IPS DF 19.7 (cell line): ENCODE measurements at regions not wholly inside any gene's neighbourhood (a gene's known extent, or its start where the extent isn't known, plus 50 kb on each side); places are given as distances from the start of the nearest gene placed in this dataset.

Experiments
- DNase-seq: peaks from one replicate; pipeline ENCODE4 v3.0.0-alpha.2; 2013; ENCODE audit warnings: low read depth, low spot score

DNA sequence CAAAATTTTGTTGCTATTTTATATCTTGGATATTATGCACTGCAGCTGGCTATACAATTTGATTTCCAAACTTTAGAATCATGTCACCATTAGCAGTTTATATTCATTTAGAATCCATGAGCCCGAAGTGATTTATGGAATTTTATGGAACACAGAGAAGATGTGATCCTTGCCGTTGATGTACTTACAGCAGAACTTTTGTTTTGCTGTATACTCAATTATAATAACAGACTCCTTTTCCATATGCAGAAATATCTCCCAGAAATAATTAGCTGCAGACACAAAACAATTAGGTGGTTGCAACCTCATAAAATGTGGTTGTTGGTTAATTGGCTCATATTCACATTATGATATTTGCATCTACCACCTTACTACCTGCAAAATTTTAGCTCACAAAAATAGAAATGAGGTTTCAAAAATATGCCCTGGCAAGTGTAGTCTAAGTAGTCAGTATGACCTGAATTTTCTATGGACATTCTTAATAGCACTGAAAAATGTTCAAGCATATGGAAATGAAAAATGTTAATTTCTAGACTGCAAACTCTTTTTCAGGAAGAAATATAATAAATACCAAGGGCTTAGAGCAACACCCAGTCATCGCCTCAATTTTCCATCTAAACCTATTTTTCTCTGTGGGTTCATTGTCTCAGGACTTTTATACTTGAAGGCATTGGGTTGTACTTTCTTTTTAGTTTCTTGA is 997.6 kb downstream of the MCTP2 start:
- no peak for DNase-seq

GRCh38 chr15:95235033-95235432 is 1003.7 kb downstream of the MCTP2 start:
- DNase-seq = no peak

DNA sequence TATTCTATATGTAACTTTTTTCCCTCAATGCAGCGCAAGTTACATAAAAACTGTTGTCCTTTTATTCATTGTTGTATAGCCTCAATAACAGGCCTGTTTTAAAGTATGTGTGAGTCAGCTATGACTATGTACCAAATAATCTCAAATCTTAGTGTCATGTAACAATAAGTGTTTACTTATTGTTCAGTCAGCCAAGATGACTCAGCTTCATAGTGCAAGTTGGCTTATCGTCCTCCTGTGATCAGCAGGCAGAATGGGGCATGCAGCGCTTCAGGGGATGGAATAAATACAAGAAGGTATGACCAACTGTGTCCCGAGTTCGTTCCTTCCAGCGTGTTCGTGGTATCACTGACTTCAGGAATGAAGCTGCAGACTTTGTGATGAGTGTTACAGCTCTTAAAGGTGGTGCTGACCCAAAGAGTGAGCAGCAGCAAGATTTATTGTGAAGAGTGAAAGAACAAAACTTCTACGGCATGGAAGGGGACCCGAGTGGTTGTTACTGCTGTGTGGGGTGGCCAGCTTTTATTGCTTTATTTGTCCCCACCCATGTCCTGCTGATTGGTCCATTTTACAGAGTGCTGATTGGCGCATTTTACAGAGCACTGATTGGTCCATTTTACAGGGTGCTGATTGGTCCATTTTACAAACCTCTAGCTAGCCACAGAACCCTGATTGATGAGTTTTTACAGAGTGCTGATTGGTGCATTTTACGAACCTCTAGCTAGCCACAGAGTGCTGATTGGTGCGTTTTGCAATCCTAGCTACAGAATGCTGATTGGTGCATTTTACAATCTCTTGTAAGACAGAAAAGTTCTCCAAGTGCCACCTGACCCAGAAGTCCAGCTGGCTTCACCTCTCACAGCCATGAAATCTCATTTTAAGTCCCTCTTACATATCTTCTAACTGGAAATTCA is 1016.0 kb downstream of the MCTP2 start:
- DNase-seq = no peak

DNA sequence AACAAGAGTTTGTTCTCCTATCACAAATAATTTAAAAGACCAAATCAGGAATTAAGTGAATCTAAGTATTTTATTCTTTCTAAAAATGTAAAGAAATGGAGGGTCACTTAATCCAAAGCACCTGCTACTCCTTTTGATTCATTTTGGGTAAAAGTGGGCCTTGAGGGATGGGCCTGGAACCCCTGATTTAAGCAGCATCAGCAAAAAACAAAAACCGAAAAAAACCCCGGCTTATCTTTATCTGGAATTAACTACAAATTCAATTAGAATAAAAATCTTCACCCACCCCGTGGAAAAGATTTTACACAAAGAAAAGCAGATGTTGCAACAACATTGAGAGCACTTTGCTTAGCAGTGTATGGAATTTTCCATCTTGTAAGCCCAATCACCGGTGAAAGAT is 1018.2 kb downstream of the MCTP2 start:
- no peak for DNase-seq

DNA sequence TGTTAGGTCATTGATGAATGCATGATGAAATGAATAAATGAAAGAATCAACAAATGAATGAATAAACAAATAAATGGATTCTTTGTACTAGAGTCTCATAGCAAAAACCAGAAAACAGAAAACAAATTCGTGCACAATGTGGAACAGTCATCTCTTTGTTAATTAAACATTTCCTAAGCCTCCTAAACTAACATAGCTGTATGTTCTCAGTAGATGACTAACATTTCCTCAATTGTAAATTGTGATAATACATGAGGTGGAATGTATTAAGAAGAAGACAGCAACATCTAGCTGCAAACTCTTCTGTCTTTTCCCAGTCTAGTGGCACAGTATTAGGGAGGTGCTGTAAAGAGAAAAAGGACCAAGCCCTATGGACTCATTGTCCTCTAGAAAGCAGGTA is 1021.0 kb downstream of the MCTP2 start:
- no peak for DNase-seq

GRCh38 chr15:95254263-95254662 is 1022.9 kb downstream of the MCTP2 start:
- no peak for DNase-seq

DNA sequence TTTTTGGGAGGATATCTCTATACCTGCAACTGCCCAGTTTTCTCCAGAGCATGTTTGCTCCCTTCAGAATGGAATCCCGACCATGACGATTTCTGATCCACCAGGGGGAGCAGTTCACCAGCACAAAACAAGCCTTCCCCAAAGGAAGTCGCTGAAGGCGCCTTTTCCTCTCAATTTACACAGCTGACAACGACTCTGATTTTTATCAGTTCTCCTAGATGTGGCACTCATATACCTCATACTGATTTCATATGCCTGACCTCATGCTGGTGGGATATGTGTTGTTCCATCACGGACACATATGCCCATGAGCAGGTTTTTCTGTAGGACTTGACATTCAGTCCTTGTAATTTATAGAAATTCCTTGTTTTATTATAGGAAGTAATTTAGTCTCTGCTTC is 1028.2 kb downstream of the MCTP2 start:
- DNase-seq = peak; percentile 28

DNA sequence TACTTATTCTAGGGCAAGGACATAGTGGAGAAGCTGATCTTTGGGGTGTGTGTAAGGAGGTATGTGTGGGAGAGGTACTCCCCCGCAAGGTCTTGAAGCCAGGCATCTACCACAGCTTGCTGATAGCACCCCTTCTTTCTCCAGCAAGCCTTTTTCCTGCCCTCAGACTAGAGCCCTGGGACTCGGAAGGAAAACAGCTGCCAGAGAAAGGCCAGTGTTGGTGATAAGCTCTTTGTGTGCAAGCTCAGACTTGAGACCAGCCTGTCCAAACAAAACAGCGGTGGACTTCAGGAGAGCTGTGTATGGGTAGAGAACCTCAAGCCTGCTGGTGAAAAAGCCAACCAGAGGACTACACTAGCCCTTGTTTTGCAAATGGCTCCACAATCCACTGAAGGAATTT is 1028.6 kb downstream of the MCTP2 start:
- DNase-seq = no peak

- DNase-seq = no peak
Observed at GRCh38 chr15:95260856-95261255, 1029.5 kb downstream of the MCTP2 start.

- DNase-seq = no peak
Observed at GRCh38 chr15:95261546-95261945, 1030.2 kb downstream of the MCTP2 start.

DNA sequence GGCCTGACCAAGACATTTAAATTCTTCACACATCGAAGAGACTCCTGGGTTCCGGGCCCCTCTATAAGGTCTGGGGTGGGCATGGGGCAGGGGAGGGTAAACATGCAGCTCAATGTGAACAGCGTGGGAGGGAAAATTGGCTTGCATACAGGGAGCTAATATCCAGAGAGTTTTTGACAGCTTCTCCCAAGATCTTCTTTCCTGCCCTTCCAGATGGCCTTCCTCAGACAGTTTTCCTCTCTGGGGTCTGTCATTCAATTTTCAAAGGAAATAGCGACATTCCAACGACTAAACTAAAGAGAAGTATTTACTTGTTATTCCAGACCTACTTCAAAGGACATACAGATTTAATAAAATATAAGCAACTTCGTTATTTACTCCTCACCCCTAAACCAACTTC is 1030.6 kb downstream of the MCTP2 start:
- DNase-seq = no peak

DNA sequence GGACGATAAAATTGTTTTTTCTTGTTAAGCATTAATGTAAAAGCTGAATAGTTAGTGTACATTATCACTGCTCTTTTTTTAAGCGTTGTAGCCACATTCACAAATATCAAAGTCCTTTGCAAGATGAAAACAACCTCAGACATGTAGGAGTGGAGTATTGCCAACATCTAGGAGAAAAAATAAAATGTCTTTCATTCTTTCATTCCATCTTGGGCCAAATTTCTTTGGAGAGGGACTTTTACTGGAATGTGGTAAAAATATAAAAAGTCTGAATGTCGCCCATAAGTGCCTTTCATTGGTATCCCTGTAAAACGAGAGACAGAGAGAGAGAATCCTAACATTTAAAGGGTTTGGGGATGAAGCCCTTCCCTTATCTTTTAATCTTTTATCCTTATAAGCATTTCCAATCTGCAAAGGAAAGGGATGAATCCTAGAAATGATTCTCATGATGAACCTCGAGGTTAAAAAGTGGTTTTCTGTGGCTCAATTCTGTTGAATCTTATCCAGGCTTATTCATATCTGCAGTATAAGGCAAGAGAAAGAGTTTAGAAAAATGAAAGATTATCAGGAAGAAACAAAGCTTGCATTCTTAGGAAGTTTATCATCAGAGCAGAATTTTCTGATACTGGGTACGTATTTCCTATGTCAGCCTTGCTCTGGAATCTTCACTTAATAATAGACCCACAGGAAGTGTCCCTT is 1031.7 kb downstream of the MCTP2 start:
- no peak for DNase-seq

DNA sequence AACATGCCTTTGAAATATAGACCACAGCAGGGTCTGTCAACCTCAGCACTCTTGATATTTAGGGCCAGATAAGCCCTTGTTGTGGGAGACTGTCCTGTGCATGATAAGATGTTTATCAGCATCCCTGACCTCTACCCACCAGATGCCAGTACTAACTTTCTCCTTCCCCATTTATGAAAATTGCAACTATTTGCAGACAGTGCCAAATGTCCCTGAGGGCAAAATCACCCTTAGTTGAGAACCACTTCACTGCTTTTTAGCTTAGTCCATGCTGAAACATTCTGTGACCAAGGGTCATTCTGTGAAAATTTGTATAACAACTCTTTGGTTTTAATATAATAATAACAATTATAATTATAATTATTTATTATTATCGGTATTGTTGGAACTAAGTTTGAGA is 1032.4 kb downstream of the MCTP2 start:
- no peak for DNase-seq

DNA sequence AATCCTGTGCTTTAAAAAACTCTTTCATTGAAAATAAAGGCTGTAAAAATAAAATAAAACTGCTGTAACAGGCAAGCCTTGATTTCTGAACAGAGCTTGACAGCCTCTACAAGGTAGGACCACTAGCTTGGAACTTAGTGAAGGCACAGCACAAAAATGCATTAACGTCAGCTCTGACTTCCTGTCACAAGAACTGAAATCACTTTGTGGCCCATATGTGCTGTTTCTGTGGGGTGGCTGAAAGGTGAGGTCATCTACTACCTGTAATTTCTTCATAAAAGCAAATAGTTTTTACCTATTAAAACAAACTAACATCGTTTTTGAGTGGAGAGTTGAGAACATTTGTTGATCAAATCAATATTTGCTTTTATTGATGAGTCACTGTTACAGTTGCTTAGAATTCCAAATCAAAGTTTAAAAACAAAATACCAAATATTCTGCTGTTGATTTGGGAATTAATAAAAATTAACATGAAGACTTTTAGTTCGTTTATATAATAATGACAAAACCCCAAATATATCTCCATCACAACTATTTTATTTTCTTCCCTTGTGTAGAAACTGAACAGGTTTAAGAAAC is 1034.1 kb downstream of the MCTP2 start:
- DNase-seq = no peak

DNA sequence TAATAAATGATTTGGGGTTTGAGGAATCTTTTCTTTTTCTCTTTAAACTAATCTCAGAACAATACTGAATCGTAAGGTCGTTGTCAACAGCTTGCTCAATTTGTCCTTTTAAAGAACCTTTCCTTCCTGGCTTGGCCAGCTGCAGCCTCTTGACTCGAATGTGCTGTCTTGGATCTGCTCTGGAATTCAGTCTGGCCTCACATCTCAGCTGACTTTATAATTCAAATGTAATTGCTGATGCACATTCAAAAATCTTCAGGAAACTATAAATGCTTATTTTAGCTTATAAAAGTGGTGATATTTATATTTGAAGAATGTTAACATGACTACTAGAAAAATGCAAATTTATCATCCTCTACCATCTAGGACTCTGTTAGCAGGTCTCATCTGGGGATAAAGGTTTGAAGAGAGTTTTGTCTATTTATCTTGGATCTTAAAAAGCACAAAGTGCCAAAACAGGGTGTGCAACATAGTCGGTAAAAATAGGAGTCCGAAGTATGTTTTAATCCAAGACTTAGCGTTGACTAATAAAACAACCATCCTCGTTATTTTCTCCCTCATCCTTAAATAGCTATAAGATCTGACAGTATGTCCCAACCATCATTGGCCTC is 1035.2 kb downstream of the MCTP2 start:
- DNase-seq = no peak

GRCh38 chr15:95267481-95267880 is 1036.1 kb downstream of the MCTP2 start:
- DNase-seq = no peak

DNA sequence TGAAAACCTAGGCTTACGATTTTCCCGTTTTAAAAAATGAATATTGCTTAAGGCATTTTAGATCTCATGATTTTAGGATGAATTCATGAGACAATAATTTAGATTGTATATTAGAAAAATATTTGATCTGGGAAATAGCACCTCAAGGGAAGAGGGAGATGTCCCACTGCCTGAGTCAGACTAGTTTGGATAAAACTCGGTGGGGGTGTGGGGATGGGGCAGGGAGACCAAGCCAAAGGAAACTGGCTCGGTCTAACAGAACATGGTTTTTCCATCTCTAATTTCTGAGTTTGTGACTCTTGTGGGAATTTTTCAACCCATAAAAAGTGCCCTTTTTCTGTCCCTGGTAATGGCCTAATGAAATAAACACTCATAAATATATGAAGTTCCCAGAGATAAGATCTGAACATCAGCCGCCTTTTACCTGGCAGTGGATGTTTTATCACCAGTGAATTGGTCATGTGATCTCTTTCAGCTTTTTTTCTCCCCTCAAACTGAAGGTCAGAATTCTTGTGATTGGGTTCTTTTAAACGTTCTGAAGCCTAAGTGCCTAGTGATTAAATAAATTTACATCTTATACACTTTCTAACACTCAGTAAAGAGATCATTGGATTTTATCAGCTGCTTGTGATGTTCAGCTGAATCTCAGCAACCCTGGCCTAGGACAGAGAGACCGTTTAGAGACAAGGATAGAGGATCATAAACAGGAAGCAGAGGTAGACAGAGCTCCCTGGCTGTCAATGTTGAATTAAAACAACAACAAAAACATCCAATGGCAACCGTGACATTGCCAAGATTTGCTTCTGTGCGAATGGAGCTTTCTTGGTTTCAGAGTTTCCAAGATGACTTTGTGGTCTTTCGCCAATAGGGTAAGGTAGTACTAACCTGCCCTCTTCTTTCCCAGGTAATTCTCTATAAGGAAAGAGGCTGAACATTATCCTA is 1038.2 kb downstream of the MCTP2 start:
- no peak for DNase-seq

DNA sequence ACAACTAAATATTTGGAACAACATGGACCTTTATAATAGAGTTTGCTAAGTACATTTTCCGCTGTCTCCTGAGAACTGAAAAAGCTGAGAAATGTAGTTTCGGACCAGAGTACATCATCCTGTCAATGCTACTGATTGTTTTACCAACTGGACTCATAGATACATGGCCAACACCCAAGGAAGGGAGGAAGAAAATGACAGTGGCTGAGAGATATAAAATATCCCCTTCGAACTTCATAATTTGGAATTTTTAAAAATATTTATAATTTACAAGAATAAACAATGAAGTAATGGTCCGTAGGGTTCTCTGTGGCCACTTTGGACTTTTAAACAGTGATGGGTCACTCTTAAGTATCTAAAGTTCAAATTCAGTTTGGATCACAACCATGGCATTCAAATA is 1042.7 kb downstream of the MCTP2 start:
- DNase-seq = no peak

- DNase-seq = no peak
Observed at GRCh38 chr15:95277266-95277665, 1045.9 kb downstream of the MCTP2 start.

- no peak for DNase-seq
Observed at GRCh38 chr15:95278532-95279245, 1047.3 kb downstream of the MCTP2 start.
